ENCODE measurements at regions not wholly inside any gene's neighbourhood (a gene's known extent, or its start where the extent isn't known, plus 50 kb on each side); places are given as distances from the start of the nearest gene placed in this dataset.

DNA sequence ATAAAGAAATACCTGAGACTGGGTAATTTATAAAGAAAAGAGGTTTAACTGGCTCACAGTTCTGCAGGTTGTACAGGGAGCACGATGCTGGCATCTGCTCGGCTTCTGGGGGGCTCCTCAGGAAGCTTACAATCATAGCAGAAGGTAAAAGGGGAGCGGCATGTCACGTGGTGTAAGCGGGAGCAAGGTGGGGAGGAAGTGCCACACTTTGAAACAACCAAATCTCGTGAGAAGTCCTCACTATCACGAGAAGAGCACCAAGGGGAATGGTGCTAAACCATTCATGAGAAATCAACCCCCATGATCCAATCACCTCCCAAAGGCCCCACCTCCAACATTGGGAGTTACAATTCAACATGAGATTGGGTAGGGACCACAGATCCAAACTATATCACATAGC lies 67.7 kb downstream of the AKR1B1 start:
- DNase-seq = no peak

GRCh38 chr7:134388336-134389019 lies 70.4 kb downstream of the AKR1B1 start:
- no peak for DNase-seq

GRCh38 chr7:134378562-134378961 lies 61.8 kb upstream of the SLC35B4 start:
- no peak for DNase-seq

- no peak for DNase-seq
These were observed 60.0 kb upstream of the SLC35B4 start for GRCh38 chr7:134376693-134377092.

- DNase-seq = no peak
These were observed 58.5 kb upstream of the SLC35B4 start for GRCh38 chr7:134375206-134375605.

GRCh38 chr7:134374791-134375190 lies 58.1 kb upstream of the SLC35B4 start:
- DNase-seq = no peak

GRCh38 chr7:134374291-134374690 lies 57.6 kb upstream of the SLC35B4 start:
- no peak for DNase-seq

- DNase-seq = no peak
These were observed 56.1 kb upstream of the SLC35B4 start for GRCh38 chr7:134372858-134373257.

GRCh38 chr7:134371971-134372370 lies 55.2 kb upstream of the SLC35B4 start:
- no peak for DNase-seq

DNA sequence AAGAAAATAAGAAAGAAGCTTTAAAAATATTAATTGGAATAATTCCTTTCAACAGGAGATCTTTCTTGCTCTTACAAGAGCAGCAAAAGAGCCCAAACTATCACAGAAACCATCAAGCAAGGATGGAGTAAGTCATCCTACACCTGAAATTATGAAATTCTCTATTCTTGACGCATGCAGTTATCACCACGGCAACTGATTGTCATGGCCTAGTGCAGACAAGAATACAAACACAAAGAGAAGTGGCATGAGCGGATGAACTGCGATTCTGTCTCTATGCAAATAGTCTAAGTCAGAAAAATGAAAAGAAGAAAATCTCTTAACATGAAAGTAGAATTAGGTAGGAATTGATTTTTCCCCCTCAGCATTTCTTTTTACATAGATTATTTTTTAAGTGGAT lies 54.8 kb upstream of the SLC35B4 start:
- DNase-seq = no peak

DNA sequence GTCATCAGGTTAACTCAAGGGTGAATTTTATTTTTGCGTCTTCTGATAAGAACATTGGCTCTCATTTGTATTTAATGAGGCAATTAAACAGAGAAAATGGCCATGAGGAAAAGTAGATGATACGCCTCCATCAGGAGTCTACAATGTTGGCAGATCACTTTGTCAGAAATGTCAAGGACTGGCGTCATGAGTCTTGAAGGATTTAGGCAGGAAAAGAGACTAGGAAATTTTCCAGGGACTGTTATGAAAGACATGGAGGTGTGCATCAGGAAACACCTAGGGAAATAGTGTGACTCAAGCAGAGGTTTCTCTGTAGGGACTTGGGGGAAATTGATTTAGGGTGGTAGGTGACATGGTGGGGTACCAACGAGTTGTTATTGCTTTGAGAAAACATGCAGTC lies 53.4 kb upstream of the SLC35B4 start:
- DNase-seq = no peak

- DNase-seq = peak in 2 of 3 donors; percentile 15 to 21
These were observed 52.3 kb upstream of the SLC35B4 start for GRCh38 chr7:134368851-134369544.

DNA sequence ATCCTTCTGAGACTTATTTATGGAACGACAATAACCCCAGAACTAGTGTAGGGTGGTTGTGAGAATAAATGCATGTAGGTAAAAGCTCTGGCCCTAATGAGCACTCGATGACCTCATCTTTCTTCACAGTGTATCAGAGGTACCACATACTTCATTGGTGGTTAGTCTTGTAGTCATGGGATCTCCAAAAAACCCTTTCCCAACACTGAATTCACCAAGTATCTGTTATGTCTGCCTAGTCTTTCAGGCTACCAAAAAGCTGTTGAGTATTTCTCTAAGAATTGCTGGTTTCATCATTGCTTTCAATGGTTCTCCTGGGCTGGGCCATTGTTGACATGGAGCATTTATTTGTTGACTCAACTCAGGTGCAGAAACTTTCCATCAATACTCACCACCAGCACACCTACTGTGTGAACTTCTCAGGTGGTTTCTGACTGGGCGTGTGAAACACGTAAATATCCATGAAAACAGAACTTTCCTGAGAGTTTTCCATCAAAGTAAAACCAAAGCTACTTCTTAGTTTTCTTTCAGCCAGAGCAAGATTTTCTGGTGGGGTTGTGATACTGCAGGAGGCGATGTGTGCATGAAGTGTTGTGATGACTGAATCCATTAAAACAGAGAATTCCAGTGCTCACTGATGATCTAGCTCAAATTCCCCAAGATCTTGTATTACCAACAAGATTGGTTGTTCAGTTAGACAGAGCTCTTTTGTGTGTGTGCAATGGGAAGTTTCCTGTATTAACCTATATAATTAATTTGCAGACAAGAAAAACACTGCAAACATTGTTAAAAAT lies 51.4 kb upstream of the SLC35B4 start:
- no peak for DNase-seq
